ENCODE measurements at regions not wholly inside any gene's neighbourhood (a gene's known extent, or its start where the extent isn't known, plus 50 kb on each side); places are given as distances from the start of the nearest gene placed in this dataset.

DNA sequence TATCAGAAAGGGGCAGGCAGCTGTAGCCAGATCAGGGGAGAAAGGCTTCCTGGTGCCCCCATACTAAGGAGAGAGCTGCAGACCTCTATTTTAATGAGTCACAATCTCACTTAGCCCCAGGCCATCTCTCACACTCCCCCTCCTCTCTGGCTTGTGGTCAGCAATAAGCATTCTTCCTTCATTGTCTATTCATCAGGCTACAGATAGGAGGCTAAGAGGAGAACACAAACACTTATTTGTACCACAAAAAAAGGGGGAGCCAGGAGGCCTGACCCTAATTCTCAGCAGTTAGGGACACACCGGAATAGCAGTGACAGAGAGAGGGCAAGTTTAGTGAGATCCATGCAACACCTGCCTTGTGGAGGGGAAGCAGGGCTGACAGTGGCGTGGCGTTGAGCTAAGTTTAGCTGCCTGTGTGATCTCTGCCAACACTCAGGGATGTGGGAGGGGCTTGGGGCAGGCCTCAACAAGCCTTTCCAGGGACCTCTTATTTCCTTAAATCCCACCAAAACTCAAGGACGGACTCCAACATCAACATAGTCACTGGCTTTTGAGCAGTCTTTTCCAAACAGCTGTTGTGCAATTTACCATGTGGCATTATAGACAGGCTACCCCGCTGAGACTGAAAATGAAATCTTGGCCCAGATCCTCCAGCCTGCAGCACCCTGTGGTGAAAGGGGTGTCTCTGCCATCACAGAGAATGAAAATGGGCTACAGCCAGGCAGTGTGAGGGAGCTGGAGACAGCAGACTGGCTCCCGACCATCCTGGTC is 191.9 kb upstream of the TSC22D2 start:
- TF ChIP-seq, protein P1, sequence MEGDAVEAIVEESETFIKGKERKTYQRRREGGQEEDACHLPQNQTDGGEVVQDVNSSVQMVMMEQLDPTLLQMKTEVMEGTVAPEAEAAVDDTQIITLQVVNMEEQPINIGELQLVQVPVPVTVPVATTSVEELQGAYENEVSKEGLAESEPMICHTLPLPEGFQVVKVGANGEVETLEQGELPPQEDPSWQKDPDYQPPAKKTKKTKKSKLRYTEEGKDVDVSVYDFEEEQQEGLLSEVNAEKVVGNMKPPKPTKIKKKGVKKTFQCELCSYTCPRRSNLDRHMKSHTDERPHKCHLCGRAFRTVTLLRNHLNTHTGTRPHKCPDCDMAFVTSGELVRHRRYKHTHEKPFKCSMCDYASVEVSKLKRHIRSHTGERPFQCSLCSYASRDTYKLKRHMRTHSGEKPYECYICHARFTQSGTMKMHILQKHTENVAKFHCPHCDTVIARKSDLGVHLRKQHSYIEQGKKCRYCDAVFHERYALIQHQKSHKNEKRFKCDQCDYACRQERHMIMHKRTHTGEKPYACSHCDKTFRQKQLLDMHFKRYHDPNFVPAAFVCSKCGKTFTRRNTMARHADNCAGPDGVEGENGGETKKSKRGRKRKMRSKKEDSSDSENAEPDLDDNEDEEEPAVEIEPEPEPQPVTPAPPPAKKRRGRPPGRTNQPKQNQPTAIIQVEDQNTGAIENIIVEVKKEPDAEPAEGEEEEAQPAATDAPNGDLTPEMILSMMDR (conservative IDR thresholded peaks at IDR 0.05; ENCODE audit: low read depth, low read length), result no peak
- TF ChIP-seq EZH2 (IDR thresholded peaks at IDR 0.05; ENCODE audit: low read length, unreplicated experiment) (no peak), EZH2phosphoT487 (IDR thresholded peaks at IDR 0.05; ENCODE audit: borderline replicate concordance, low read length) (no peak)
